ENCODE measurements at regions not wholly inside any gene's neighbourhood (a gene's known extent, or its start where the extent isn't known, plus 50 kb on each side); places are given as distances from the start of the nearest gene placed in this dataset.

- TF ChIP-seq POLR2AphosphoS5 (IDR thresholded peaks at IDR 0.05) = no peak
- no peak for TF ChIP-seq CTCF (IDR thresholded peaks at IDR 0.05)
- no peak for TF ChIP-seq POLR2A (IDR thresholded peaks at IDR 0.05)
- H3K4me1 ChIP-seq (replicated peaks) = no peaks in the 10 kb centered on the region
- WGBS = 27% methylated on average over 2 of the region's 2 CpGs
- no peak overlapping the region for H3K27ac ChIP-seq
- H3K4me3 ChIP-seq = no peak overlapping the region
- H3K9me3 ChIP-seq = no peaks in the 10 kb centered on the region
- intact Hi-C loops (cut with DNase I) = no loop called here
- H3K36me3 ChIP-seq = no peaks in the 10 kb centered on the region
- DNase-seq (ENCODE audit: low spot score) = no peak
- H3K27me3 ChIP-seq (replicated peaks; ENCODE audit: insufficient read depth) = no peaks in the 10 kb centered on the region
Measured at GRCh38 chr4:116438417-116438816, 647.0 kb downstream of the TRAM1L1 start.

- intact Hi-C loops (cut with DNase I) = no loop called here
Measured at GRCh38 chr4:116427666-116428065, 657.7 kb downstream of the TRAM1L1 start.

GRCh38 chr4:116413222-116413621 is 672.2 kb downstream of the TRAM1L1 start:
- Histone ChIP-seq H3K27ac (no peak overlapping the region), H3K36me3 (no peaks in the 10 kb centered on the region), H3K27me3 (replicated peaks; ENCODE audit: insufficient read depth) (no peaks in the 10 kb centered on the region), H3K4me1 (replicated peaks) (no peaks in the 10 kb centered on the region), H3K4me3 (no peak overlapping the region), H3K9me3 (no peaks in the 10 kb centered on the region)
- no peak for TF ChIP-seq CTCF (IDR thresholded peaks at IDR 0.05)
- no peak for TF ChIP-seq POLR2AphosphoS5 (IDR thresholded peaks at IDR 0.05)
- TF ChIP-seq POLR2A (IDR thresholded peaks at IDR 0.05) = no peak
- no peak for DNase-seq (ENCODE audit: low spot score)
- WGBS = 65% methylated on average over 2 of the region's 2 CpGs
- intact Hi-C loops (cut with DNase I) = no loop called here

More at GRCh38 chr4:116427666-116428065, 657.7 kb downstream of the TRAM1L1 start:
- Histone ChIP-seq H3K27ac (no peak overlapping the region), H3K4me3 (no peak overlapping the region), H3K36me3 (no peaks in the 10 kb centered on the region), H3K27me3 (replicated peaks; ENCODE audit: insufficient read depth) (no peaks in the 10 kb centered on the region), H3K9me3 (no peaks in the 10 kb centered on the region), H3K4me1 (replicated peaks) (no peaks in the 10 kb centered on the region)
- no peak for DNase-seq (ENCODE audit: low spot score)
- 94% methylated on average over 1 of the region's 1 CpG for WGBS
- TF ChIP-seq POLR2AphosphoS5 (IDR thresholded peaks at IDR 0.05) = no peak

- no peak overlapping the region for H3K4me3 ChIP-seq
- no peak for DNase-seq (ENCODE audit: low spot score)
- TF ChIP-seq POLR2A (IDR thresholded peaks at IDR 0.05) (no peak), POLR2AphosphoS5 (IDR thresholded peaks at IDR 0.05) (no peak), CTCF (IDR thresholded peaks at IDR 0.05) (no peak)
- no peaks in the 10 kb centered on the region for H3K36me3 ChIP-seq
- H3K27me3 ChIP-seq (replicated peaks; ENCODE audit: insufficient read depth) = no peaks in the 10 kb centered on the region
- intact Hi-C loops (cut with DNase I) = no loop called here
- H3K27ac ChIP-seq = no peak overlapping the region
- H3K9me3 ChIP-seq = no peaks in the 10 kb centered on the region
- no peaks in the 10 kb centered on the region for H3K4me1 ChIP-seq (replicated peaks)
- 55% methylated on average over 4 of the region's 4 CpGs for WGBS
Measured at GRCh38 chr4:116401293-116401692, 684.1 kb downstream of the TRAM1L1 start.

GRCh38 chr4:116400480-116400879 is 684.9 kb downstream of the TRAM1L1 start:
- DNase-seq (ENCODE audit: low spot score) = no peak
- H3K4me1 ChIP-seq (replicated peaks) = no peaks in the 10 kb centered on the region
- H3K4me3 ChIP-seq = no peak overlapping the region
- intact Hi-C loops (cut with DNase I) = no loop called here
- no peaks in the 10 kb centered on the region for H3K9me3 ChIP-seq
- H3K27ac ChIP-seq = no peak overlapping the region
- 94% methylated on average over 1 of the region's 1 CpG for WGBS
- TF ChIP-seq CTCF (IDR thresholded peaks at IDR 0.05) (no peak), POLR2AphosphoS5 (IDR thresholded peaks at IDR 0.05) (no peak), POLR2A (IDR thresholded peaks at IDR 0.05) (no peak)
- H3K36me3 ChIP-seq = no peaks in the 10 kb centered on the region
- no peaks in the 10 kb centered on the region for H3K27me3 ChIP-seq (replicated peaks; ENCODE audit: insufficient read depth)
